Posterior cingulate gyrus (tissue), 11 donors: ENCODE measurements at regions not wholly inside any gene's neighbourhood (a gene's known extent, or its start where the extent isn't known, plus 50 kb on each side); places are given as distances from the start of the nearest gene placed in this dataset.
"Not testable (repeated sequence)": the region's sequence is repeated elsewhere in the genome, so short reads cannot be mapped to it uniquely, and the experiment has no call there.

Source experiments
- DNase-seq, 10 donors: peaks; one replicate each; pipeline versions ENCODE4 v3.0.0 to v3.0.0-alpha.2; 2020 to 2021; ENCODE audit warnings: mixed read lengths in 3 of 10
- intact Hi-C: fragments of 100-400 bp; cut with DNase I; formaldehyde crosslinking; loops from one replicate; pipeline ENCODE4 v1.15.1; 2023

DNA sequence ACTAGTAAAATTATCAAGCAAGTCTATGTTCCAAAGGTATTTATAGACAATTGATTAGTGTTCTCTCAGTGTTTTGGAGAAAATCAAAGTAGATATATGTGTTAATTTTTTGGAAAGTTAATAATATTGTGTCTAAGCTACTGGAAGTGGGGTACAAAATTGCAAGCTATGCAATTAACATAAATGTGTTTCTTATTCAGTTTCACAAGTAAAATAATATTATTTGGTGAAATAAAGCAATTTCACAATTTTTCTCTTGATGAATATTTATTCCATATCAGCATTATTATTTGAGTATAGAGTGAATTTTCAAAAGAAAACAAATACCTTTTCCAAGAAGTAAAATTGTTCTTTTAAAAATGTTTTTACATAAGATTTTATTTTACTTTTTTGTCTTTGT, 1047.7 kb downstream of the TBL1XR1 start:
- no peak for DNase-seq
- intact Hi-C loops: no loop called here

DNA sequence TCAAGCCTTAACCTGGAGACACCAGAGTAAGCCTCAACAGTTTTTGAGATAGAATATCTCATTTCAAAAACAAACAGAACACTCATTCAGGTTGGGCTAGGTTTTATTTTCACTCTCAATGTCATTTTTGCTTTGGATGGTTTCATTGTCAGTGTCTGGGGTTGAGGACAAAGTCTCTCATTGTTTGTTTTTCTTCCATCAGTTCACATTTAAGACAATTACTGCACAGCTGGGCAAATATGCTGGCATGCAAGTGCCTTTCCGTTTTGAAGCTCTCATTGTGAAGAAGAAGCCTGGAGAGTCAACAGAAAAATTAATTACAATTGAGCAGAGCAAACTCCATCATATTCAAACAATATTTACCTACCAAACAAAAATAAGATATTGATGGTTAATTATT, 1050.0 kb downstream of the TBL1XR1 start:
- intact Hi-C loops: no loop called here
- peak in 2 of 10 donors; percentile 6 to 16 for DNase-seq

GRCh38 chr3:176141837-176142236, 1055.4 kb downstream of the TBL1XR1 start:
- intact Hi-C loops: no loop called here
- no peak for DNase-seq

DNA sequence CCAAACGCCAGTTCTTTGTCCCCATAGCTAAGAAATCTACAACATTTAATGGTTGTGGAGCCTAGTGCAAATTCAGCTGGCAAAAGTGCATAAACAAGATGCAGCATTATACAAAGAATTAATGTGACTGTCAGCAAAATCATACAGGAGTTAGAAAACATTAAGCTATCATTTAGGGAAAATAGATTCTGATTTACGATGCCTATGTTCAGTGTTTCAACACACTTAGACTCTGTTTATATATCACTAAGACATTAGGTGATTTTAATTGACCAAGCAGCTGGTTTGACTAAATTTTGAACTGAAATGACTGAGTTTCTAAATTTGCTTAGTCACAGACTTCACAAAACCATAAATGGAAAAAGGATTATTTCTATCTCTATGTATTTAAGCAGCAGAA, 1076.8 kb downstream of the TBL1XR1 start:
- intact Hi-C loops: no loop called here
- no peak for DNase-seq

DNA sequence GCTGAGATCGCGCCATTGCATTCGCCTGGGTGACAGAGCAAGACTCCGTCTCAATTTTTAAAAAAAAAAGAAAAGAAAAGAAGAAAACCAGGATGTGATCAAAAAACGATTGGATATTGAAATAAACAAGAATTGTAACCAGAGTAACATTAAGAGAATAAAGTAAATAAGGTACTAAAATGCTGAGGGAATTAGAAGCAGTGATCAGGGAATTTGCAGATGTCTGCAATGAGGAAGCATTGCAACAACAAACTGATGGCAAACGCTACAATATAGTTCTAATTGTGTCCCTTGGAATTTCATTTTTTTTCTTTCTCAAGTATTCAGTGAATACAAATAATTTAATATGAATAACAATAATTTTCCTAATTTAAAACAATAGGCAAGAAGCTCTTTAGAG, 1077.5 kb downstream of the TBL1XR1 start:
- intact Hi-C loops: no loop called here
- no peak for DNase-seq

DNA sequence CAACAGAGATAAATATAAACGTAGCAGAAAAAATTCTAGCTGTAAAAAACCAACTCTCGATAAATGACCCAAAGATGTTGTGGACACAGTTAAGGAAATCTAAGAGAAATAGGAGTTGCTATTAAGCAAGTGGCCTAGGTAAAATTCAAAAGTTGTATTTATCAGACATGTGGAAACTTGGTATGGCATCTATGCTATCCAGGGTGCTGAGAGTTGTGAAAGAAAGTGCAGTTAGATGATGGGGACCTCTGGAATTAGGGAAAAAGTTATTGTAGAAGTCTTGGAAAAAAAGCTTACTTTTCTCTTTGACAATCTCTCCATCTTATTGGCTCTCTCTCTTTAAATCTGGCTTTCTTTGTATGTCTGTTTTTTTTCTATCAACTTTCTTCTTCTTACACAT, 1090.9 kb downstream of the TBL1XR1 start:
- no peak for DNase-seq
- intact Hi-C loops: no loop called here

- intact Hi-C loops: no loop called here
- DNase-seq: no peak
Observed at GRCh38 chr3:176097027-176097426, 1100.3 kb downstream of the TBL1XR1 start.

GRCh38 chr3:176093892-176094291, 1103.4 kb downstream of the TBL1XR1 start:
- intact Hi-C loops, DNase-seq: not testable (repeated sequence)

- DNase-seq: peak in 1 of 10 donors; percentile 63
- intact Hi-C loops: no loop called here
Observed at GRCh38 chr3:176090727-176091126, 1106.6 kb downstream of the TBL1XR1 start.

DNA sequence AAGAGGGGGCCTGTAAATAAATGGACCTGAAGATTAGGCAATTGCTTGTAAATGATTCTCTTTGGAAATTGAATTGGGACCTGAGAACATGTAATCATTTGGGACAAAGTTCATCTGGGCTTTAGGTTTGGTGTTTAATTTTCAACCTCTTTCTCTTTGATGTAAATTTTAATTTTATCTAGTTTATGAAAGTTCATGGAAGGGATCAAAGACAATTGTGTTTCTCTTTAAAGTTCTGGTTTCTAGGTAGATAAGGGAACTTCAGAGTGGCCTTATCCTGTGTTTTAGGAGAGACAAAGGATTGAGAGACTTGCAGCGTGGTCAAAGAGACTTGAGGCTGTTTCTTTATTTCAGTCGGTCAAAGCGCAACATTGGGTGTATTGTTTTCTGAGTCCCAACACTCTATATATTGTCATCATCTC, 1108.3 kb downstream of the TBL1XR1 start:
- intact Hi-C loops: no loop called here
- no peak for DNase-seq

GRCh38 chr3:176087066-176087697, 1110.1 kb downstream of the TBL1XR1 start:
- no peak for DNase-seq

GRCh38 chr3:176079785-176080184, 1117.5 kb downstream of the TBL1XR1 start:
- no peak for DNase-seq
- intact Hi-C loops: no loop called here

More at GRCh38 chr3:176087066-176087697, 1110.1 kb downstream of the TBL1XR1 start:
- intact Hi-C loops: no loop called here

- no peak for DNase-seq
- intact Hi-C loops: no loop called here
Observed at GRCh38 chr3:176078906-176079305, 1118.4 kb downstream of the TBL1XR1 start.

DNA sequence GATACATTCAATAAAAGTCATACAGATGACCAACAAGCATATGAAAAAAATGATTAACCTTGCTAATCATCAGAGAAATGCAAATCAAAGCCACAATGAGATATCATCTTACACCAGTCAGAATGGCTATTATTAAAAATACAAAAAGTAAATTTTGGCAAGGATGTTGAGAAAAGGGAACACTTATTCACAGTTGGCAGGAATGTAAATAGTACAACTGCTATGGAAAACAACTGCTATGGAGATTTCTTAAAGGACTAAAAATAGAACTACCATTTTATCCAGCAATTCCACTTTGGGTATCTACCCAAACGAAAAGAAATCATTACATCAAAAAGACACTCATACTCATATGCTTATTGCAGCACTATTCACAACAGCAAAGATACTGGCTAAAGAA, 1121.8 kb downstream of the TBL1XR1 start:
- intact Hi-C loops: no loop called here
- no peak for DNase-seq

DNA sequence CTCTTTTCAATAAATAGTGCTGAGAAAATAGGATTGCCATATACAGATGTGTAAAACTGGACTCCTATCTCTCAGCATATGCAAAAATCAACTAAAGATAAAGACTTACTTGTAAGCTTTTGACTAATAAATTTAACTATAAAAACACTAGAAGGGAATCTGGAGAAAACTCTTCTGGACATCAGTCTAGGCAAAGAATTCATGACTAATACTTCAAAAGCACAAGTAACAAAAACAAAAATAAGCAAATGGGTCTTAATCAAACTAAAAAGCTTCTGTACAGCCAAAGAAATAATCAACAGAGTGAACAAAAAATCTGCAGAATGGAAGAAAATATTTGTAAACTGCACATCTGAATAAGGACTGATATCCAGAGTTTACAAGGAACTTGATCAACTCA, 1122.2 kb downstream of the TBL1XR1 start:
- DNase-seq: no peak
- intact Hi-C loops: no loop called here

GRCh38 chr3:176074096-176074495, 1123.2 kb downstream of the TBL1XR1 start:
- DNase-seq: no peak
- intact Hi-C loops: no loop called here

GRCh38 chr3:176071943-176072342, 1125.3 kb downstream of the TBL1XR1 start:
- no peak for DNase-seq
- intact Hi-C loops: no loop called here

- intact Hi-C loops: no loop called here
- DNase-seq: peak in 1 of 10 donors; percentile 81
Observed at GRCh38 chr3:176068750-176069149, 1128.5 kb downstream of the TBL1XR1 start.

DNA sequence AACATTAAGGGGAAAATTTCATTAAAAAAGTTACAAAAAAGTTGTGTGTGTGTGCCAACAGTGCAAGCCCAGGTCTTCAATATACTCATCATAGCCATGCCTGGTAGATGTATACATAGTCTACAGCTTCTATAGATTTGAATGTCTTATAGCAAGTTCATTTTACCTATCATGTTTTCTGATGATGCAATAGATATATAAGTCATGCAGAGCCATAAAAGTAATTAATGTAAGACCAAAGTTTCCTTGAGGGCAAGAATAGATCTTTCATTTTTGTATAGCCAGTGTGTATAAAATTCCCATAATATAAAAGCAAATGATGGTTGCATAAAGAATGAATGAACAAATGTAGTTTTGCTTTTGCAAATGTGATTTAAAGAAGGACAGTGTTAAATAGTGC, 1138.4 kb downstream of the TBL1XR1 start:
- intact Hi-C loops: no loop called here
- DNase-seq: no peak

DNA sequence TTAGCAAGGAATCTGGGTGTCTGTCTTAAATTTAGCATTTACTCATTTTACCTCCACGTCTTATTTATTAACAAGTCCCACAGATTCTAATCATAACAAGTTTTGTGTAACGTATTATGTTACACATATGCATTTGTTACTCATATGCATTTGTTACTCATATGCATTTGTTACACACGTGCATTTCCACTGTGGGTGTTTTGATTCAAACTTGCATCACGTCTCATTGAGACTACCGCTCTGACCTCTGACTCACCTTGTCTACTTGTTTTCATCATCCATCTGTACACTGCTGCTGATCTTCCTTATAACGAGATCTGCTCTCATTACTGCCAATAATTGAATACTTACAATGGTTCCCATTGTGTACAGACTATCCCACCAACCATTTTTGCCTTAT, 1141.4 kb downstream of the TBL1XR1 start:
- intact Hi-C loops: no loop called here
- no peak for DNase-seq

DNA sequence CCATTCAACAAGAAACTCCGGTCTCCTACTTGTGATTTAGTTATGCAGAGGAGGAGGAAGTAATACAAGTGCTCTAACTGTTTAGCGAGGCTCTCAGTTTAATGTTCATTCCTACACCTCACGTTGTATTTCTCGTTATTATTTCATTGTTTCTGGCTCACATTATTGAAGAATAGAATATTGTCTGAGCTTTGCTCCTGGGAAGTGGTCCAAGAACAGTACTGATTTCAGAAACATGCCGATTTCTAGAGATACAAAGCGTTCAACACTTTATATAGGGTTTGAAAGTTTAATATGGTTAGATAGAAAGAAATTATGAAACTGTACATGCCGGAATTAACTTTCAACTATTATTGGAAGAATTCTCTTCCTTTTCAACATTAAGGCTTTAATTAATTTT, 1145.5 kb downstream of the TBL1XR1 start:
- intact Hi-C loops: no loop called here
- no peak for DNase-seq

DNA sequence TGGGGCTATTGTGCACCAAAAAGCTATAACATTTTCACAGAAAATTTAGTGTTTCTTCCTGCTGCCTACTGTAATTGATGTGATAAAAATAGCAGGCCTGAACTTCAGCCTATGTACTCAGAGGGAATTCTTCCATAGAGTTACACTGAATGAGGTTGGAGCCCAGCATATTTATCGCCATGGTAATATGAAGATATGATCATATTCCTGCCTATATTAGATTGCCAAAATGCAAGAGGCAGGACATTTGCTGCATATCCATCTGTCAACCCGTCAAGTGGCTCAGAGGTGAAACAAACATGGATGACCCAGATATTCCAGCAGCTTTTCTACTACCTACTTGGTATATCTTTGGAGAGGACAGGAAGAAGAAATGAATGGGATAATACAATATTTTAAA, 1150.6 kb downstream of the TBL1XR1 start:
- no peak for DNase-seq
- intact Hi-C loops: no loop called here

- DNase-seq: no peak
- intact Hi-C loops: no loop called here
Observed at GRCh38 chr3:176041812-176042211, 1155.5 kb downstream of the TBL1XR1 start.
